Sigmoid colon (tissue), 3 donors: ENCODE measurements at regions not wholly inside any gene's neighbourhood (a gene's known extent, or its start where the extent isn't known, plus 50 kb on each side); places are given as distances from the start of the nearest gene placed in this dataset.

Source experiments
- CTCF ChIP-seq, 4 experiments: fragments of 450-650 bp in 3 of 4; fragments of 200-600 bp in 1 of 4; IDR thresholded peaks; one replicate each; pipeline ENCODE4 v1.5.1; 2016 to 2019; ENCODE audit warnings: antibody characterized with exemption in 4 of 4, mild to moderate bottlenecking in 3 of 4, moderate library complexity in 2 of 4
- POLR2A ChIP-seq, 2 donors: fragments of 450-650 bp; IDR thresholded peaks; one replicate each; pipeline ENCODE4 v1.6.1; 2016; ENCODE audit warnings: antibody characterized with exemption in 2 of 2, mild to moderate bottlenecking in 2 of 2, moderate library complexity in 2 of 2

DNA sequence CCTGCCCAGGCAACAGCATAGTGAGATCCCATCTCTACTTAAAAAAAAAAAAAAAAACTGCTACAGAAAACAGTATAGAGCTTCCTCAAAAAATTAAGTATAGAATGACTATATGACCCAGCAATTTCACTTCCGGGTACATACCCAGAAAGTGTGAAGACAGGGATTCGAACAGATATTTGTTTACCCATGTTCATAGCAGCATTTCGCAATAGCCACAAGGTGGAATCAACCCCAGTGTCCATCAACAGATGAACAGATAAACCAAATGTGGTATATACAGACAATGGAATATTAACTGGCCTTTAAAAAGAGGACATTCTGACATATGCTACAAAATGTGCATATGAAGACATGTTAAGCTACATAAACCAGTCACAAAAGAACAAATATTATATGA lies 95.5 kb downstream of the CHD9NB start:
- TF ChIP-seq POLR2A (IDR thresholded peaks at IDR 0.05) (no peak), CTCF (IDR thresholded peaks at IDR 0.05) (no peak)
